Lower lobe of right lung (tissue), 2 donors: ENCODE measurements at regions not wholly inside any gene's neighbourhood (a gene's known extent, or its start where the extent isn't known, plus 50 kb on each side); places are given as distances from the start of the nearest gene placed in this dataset.
A peak's percentile ranks its signal among the peaks of the same experiment; 100 is the strongest.

Experiments used
- ATAC-seq, 2 donors: fragments of 200-7000 bp; cut with Tn5 transposase; one replicate each; pipeline ENCODE4 v1.9.1; 2020 to 2022; ENCODE audit warnings: mild to moderate bottlenecking in 2 of 2, moderate library complexity in 2 of 2
- DNase-seq: peaks from one replicate; pipeline ENCODE4 v3.0.0-alpha.2; 2020
- H3K27ac ChIP-seq: fragments of 200-600 bp; one replicate; pipeline ENCODE4 v1.8.0; 2022
- H3K27me3 ChIP-seq: fragments of 200-600 bp; one replicate; pipeline ENCODE4 v1.8.0; 2022; ENCODE audit warnings: low read depth
- H3K36me3 ChIP-seq: fragments of 200-600 bp; one replicate; pipeline ENCODE4 v1.8.0; 2022; ENCODE audit warnings: mild to moderate bottlenecking
- H3K4me1 ChIP-seq: fragments of 200-600 bp; one replicate; pipeline ENCODE4 v1.8.0; 2022
- H3K4me3 ChIP-seq: fragments of 200-600 bp; one replicate; pipeline ENCODE4 v1.8.0; 2022; ENCODE audit warnings: mild to moderate bottlenecking
- H3K9me3 ChIP-seq: fragments of 200-600 bp; one replicate; pipeline ENCODE4 v1.8.0; 2022
- CTCF ChIP-seq: fragments of 200-600 bp; IDR thresholded peaks from one replicate; pipeline ENCODE4 v1.8.0; 2022; ENCODE audit warnings: antibody characterized with exemption, mild to moderate bottlenecking
- intact Hi-C: fragments of 100-400 bp; cut with DNase I; formaldehyde crosslinking; loops from one replicate; pipeline ENCODE4 v1.11.0; 2022
- donor health status: DM: no; HTN: yes; CAD: no; lungs with severe emphysema.

- H3K27me3 ChIP-seq, result no peaks in the 10 kb centered on the region
- intact Hi-C loops, result no loop called here
- H3K36me3 ChIP-seq, result no peaks in the 10 kb centered on the region
- ATAC-seq (no peak), DNase-seq (no peak)
- TF ChIP-seq CTCF, result no peak
- H3K4me3 ChIP-seq, result no peak overlapping the region
- no peaks in the 10 kb centered on the region for H3K4me1 ChIP-seq
- H3K9me3 ChIP-seq, result no peaks in the 10 kb centered on the region
- no peak overlapping the region for H3K27ac ChIP-seq
Measured at GRCh38 chr9:75213765-75214164, 125.5 kb downstream of the OSTF1 start.

GRCh38 chr9:75226403-75227139, 138.3 kb downstream of the OSTF1 start:
- Histone ChIP-seq H3K9me3 (peaks cover 12% of the 10 kb centered on the region), H3K4me3 (no peak overlapping the region), H3K27me3 (no peaks in the 10 kb centered on the region), H3K27ac (no peak overlapping the region), H3K36me3 (no peaks in the 10 kb centered on the region), H3K4me1 (peaks cover 12% of the 10 kb centered on the region)
- DNase-seq (no peak), ATAC-seq (no peak)
- intact Hi-C loops, result no loop called here
- TF ChIP-seq CTCF, result no peak

- H3K9me3 ChIP-seq, result peaks cover 8% of the 10 kb centered on the region
- no peak overlapping the region for H3K27ac ChIP-seq
- H3K4me1 ChIP-seq, result peaks cover 12% of the 10 kb centered on the region
- ATAC-seq (no peak), DNase-seq (no peak)
- H3K4me3 ChIP-seq, result no peak overlapping the region
- no peaks in the 10 kb centered on the region for H3K36me3 ChIP-seq
- TF ChIP-seq CTCF, result no peak
- no peaks in the 10 kb centered on the region for H3K27me3 ChIP-seq
- intact Hi-C loops, result no loop called here
Measured at GRCh38 chr9:75228893-75229292, 140.6 kb downstream of the OSTF1 start.

- no peaks in the 10 kb centered on the region for H3K27me3 ChIP-seq
- ATAC-seq, result peak; percentile 88 to 92
- no peak overlapping the region for H3K27ac ChIP-seq
- H3K9me3 ChIP-seq, result peaks cover 5% of the 10 kb centered on the region
- no peaks in the 10 kb centered on the region for H3K36me3 ChIP-seq
- peaks cover 12% of the 10 kb centered on the region for H3K4me1 ChIP-seq
- DNase-seq, result peak; percentile 56
- TF ChIP-seq CTCF, result no peak
- intact Hi-C loops, result no loop called here
- no peak overlapping the region for H3K4me3 ChIP-seq
Measured at GRCh38 chr9:75229605-75230332, 141.5 kb downstream of the OSTF1 start.

GRCh38 chr9:75230469-75230868, 142.2 kb downstream of the OSTF1 start:
- ATAC-seq (no peak), DNase-seq (no peak)
- Histone ChIP-seq H3K4me3 (no peak overlapping the region), H3K4me1 (peaks cover 12% of the 10 kb centered on the region), H3K27me3 (no peaks in the 10 kb centered on the region), H3K9me3 (no peaks in the 10 kb centered on the region), H3K36me3 (no peaks in the 10 kb centered on the region), H3K27ac (no peak overlapping the region)
- intact Hi-C loops, result no loop called here
- no peak for TF ChIP-seq CTCF
